HG03045 (cell line): ENCODE measurements at regions not wholly inside any gene's neighbourhood (a gene's known extent, or its start where the extent isn't known, plus 50 kb on each side); places are given as distances from the start of the nearest gene placed in this dataset.

Source experiments
- ATAC-seq: cut with Tn5 transposase; IDR thresholded peaks from one replicate; pipeline ENCODE4 v1.9.1; 2021; ENCODE audit warnings: mild to moderate bottlenecking, moderate library complexity; ENCODE audit not compliant: unreplicated experiment

DNA sequence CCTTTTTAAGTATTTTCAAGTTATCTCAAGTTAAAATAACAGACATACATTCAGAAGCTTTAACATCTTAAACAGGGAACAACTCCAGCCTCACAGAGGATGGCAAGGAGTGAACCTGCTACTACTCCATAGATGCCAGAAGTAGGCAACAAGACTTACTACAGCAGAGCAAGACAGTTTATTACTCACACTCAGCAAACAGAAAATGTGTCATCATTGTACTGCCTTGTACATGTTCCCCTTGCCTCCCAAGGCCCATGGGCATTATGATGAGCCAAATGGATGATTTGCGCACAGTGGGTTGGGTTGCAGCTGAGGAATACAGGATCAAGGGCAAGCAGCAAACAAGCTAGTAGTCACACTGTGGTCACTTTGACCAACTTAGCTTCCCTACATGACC is 80.6 kb upstream of the VRK2 start:
- no peak for ATAC-seq

DNA sequence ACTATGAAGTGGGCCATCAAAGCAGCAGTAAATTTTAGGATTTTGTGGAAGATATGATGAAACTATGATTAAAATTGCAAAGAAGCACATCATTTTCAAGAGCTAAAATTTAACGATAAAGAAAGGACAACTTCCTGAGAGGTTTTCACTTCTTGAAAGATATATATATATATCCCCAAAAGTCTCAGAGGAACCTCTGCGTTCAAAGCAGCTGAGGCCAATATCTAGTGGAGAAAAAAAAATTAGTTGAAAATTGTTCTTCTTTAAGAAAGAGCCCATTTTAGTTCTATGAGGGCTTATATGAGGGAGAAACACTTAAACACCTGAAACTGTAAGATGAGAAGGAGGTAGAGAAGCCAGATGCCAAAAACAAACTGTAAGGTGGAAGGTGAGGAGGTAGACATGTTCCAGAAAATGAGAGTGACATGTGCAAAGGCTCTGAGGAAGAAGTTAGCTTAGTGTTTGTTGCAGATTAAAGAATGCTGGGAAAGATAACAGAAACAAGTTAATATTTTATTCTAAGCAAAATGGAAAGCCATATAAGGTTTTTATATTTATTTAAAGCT is 72.9 kb upstream of the VRK2 start:
- ATAC-seq = no peak

DNA sequence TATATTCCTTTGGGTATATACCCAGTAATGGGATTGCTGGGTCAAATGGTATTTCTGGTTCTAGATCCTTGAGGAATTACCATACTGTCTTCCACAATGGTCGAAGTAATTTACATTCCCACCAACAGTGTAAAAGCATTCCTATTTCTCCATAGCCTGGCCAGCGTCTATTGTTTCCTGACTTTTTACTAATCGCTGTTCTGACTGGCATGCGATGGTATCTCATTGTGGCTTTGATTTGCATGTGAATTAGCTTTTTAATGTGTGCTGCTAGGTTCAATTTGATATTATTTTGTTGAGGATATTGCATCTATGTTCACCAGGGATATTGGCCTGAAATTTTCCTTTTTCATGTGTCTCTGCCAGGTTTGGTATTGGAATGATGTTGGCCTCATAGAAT is 67.4 kb upstream of the VRK2 start:
- no peak for ATAC-seq

DNA sequence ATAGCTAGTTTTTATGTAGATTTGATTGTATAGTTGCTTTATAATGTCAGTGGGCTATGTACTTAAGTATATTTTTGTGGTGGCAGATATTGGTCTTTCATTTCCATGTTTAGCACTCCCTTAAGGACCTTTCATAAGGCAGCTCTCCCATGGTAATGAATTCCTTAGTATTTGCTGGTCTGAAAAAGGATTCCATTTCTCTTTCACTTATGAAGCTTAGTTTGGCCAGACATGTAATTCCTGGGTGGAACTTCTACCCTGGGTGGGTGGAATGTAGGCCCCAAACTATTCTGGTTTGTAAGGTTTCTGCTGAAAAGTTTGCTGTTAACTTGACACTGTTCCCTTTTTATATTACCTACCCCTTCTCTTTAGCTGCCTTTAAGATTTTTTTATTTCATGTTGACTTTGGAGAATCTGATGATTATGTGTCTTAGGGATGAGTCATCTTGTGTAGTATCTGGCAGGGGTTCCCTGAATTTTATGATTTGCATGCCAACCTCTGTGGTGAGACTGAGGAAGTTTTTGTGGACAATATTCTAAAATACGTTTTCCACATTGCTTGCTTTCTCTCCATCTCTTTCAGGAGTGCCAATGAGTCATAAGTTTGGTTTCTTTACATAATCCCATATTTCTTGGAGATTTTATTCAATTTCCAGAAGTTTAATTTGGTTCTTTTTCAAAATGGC is 65.4 kb upstream of the VRK2 start:
- no peak for ATAC-seq

DNA sequence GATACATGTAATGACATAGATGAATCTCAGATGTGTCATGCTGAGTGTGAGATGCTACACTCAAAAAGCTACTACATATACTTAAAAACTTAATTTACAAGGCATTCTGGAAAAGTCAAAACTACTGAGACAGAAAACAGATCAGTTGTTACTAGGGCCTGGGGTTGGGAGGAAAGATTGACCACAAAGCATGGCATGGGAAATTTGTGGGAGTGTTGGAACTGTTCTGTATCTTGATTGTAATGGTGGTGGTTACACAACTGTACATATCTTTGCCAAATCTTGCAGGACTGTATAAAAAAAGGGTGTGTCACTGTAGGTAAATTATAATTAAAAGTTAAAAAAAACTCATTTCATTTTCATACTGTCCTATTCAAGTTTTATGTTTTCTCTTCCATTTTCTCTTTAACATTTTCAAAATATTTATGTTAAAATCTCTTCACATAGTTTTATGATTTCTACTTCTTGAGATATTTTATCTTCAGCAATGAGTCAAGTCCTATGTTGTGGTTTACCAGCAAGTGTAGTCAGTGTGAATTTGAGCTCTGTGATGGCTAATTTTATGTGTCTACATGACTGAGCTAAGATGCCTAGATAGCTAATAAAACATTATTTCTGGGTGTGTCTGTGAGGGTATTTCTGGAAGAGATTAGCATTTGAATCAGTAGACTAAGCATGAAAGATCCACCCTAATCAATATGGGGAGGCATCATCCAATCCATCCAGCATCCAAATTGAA is 58.6 kb upstream of the VRK2 start:
- no peak for ATAC-seq

DNA sequence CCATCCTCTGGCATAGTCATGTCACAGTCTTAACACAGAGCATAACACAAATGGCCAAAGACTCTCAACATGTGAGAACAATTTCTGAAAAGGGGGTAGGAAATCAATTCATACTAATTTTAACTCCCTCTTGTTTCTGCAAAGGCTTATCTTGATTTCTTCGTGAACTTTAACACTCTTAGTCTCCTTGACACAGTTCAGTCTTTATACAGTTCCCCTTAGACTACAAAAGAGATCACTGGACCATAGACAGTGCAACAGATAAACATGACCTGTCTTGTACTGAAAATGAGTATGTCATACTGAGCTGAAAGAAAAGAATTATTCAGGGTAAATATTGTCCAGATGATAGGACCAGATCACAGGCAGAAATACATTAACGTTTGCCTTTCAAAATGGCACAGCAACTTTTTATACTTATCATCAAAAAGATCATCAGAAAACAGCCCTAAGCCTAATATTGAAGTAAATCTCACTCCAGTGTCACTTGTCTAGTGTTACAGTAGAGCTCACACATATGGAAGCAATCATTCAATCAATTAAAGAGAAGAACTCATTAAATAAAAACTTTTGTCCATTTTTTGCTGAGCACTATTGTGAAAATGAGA is 56.4 kb upstream of the VRK2 start:
- no peak for ATAC-seq
